Breast epithelium (tissue), 3 donors: ENCODE measurements at regions not wholly inside any gene's neighbourhood (a gene's known extent, or its start where the extent isn't known, plus 50 kb on each side); places are given as distances from the start of the nearest gene placed in this dataset.

Experiments
- POLR2A ChIP-seq: fragments of 450-650 bp; IDR thresholded peaks from one replicate; pipeline ENCODE4 v1.6.1; 2016; ENCODE audit warnings: antibody characterized with exemption, mild to moderate bottlenecking, moderate library complexity
- TF ChIP-seq, protein P1 (sequence below), 3 donors: fragments of 450-650 bp; IDR thresholded peaks; one replicate each; pipeline ENCODE4 v1.5.1; 2016 to 2017; ENCODE audit warnings: antibody characterized with exemption in 3 of 3, mild to moderate bottlenecking in 3 of 3, moderate library complexity in 3 of 3

DNA sequence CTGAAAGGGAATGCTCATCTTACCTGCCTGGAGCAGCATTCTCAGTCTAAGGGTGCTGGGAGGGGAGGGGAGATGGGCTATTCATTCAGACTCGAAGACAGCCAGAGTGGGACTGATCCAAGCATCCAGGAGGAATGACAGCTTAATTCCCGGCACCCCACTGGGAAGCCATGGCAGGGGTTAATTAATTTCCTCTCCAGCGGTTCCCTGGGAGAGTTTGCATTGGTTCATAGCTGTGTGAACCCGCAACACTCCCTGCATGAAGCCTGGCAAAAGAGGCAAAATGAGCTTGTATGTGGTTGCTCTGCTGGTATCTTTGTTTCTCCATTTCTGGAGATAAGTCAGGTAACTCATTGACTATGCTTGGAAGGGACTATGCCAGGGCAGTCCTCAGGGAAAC, 401.0 kb upstream of the SLC24A2 start:
- TF ChIP-seq, protein P1, sequence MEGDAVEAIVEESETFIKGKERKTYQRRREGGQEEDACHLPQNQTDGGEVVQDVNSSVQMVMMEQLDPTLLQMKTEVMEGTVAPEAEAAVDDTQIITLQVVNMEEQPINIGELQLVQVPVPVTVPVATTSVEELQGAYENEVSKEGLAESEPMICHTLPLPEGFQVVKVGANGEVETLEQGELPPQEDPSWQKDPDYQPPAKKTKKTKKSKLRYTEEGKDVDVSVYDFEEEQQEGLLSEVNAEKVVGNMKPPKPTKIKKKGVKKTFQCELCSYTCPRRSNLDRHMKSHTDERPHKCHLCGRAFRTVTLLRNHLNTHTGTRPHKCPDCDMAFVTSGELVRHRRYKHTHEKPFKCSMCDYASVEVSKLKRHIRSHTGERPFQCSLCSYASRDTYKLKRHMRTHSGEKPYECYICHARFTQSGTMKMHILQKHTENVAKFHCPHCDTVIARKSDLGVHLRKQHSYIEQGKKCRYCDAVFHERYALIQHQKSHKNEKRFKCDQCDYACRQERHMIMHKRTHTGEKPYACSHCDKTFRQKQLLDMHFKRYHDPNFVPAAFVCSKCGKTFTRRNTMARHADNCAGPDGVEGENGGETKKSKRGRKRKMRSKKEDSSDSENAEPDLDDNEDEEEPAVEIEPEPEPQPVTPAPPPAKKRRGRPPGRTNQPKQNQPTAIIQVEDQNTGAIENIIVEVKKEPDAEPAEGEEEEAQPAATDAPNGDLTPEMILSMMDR (IDR thresholded peaks at IDR 0.05): no peak
- TF ChIP-seq POLR2A: no peak
